Astrocyte of the cerebellum (primary cell): ENCODE measurements at regions not wholly inside any gene's neighbourhood (a gene's known extent, or its start where the extent isn't known, plus 50 kb on each side); places are given as distances from the start of the nearest gene placed in this dataset.

Experiments used
- DNase-seq: peaks from one replicate; pipeline ENCODE4 v3.0.0-alpha.2; 2011; ENCODE audit warnings: low read depth
- H3K4me3 ChIP-seq: 2 replicates; pipeline ENCODE4 v1.5.1; 2011; ENCODE audit warnings: mild to moderate bottlenecking, low read depth, low read length, moderate library complexity
- in situ Hi-C: cut with HindIII; loops from 2 replicates; pipeline ENCODE4 v1.10.0; 2017; ENCODE audit warnings: low sequenced_read_pairs
- TF ChIP-seq, protein P1 (sequence below): IDR thresholded peaks from 2 replicates; pipeline ENCODE4 v1.5.1; 2012; ENCODE audit warnings: low read length, low read depth, moderate library complexity, mild to moderate bottlenecking; ENCODE audit errors: missing control alignments

DNA sequence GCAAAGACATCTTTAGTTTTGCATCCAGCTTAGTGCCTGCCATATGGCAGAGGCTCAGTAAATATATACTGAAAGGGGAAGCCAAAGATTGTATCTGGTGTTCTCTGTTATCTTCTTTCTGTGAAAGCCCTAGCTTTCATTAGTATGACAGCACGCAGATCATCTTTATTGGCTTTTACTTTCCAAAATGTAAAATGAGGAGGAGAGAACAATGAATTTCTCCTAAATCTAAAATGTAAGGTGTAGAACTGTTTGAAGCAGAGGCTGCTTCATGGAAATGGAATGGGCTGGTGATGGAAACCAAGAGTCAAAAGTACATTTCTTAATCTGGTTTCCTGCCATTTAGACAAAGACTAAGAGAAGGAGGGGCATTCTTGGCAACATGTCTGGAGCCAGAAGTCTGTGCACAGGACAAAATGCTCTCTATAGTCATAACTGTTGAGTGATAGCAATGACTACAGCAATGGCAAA, 1029.9 kb upstream of the PIK3C3 start:
- in situ Hi-C loops, result no loop called here
- H3K4me3 ChIP-seq, result no peak overlapping the region
- TF ChIP-seq, protein P1, sequence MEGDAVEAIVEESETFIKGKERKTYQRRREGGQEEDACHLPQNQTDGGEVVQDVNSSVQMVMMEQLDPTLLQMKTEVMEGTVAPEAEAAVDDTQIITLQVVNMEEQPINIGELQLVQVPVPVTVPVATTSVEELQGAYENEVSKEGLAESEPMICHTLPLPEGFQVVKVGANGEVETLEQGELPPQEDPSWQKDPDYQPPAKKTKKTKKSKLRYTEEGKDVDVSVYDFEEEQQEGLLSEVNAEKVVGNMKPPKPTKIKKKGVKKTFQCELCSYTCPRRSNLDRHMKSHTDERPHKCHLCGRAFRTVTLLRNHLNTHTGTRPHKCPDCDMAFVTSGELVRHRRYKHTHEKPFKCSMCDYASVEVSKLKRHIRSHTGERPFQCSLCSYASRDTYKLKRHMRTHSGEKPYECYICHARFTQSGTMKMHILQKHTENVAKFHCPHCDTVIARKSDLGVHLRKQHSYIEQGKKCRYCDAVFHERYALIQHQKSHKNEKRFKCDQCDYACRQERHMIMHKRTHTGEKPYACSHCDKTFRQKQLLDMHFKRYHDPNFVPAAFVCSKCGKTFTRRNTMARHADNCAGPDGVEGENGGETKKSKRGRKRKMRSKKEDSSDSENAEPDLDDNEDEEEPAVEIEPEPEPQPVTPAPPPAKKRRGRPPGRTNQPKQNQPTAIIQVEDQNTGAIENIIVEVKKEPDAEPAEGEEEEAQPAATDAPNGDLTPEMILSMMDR, result no peak
- no peak for DNase-seq

DNA sequence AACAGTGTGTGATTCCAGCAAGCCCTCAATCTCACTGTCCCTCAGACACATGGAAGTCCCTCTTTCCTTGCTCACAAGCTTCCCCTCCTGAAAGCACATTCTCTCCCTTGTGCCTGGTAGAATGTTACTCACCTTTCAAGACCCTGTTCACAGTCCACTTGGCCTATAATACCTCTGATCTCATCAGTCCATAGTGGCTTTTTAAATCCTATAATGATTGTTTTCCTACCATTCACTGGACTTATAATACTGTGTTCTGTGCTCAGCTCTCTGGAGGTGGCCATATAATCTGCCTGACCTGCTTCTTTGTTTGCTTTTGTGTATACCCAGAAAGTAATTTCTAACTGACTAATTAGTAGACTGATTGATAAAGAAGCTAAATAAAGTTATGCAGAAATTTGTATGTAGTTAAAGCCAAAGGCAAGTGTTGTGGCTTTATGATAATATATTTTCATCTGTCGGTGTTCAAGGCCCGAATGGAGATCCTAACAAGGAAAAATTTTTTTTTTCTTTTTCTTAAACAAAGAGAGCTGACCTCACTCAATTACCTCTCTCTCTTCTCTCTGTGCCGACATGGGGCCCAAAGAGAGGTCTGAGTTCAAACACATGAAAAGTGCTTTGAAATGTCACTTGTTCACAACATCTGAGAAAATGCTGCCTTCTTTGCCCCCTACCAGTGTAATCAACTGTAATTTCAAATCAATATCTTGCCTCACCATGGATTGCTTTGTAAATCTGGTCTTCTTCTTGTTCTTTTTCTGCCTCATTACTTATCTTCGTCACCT, 1033.0 kb upstream of the PIK3C3 start:
- in situ Hi-C loops, result loop anchor here (5.0 kb wide), 1 partner anchor 55 kb away; no protein-coding TSS in a partner anchor
- H3K4me3 ChIP-seq, result no peak overlapping the region
- TF ChIP-seq, protein P1, result no peak
- no peak for DNase-seq

DNA sequence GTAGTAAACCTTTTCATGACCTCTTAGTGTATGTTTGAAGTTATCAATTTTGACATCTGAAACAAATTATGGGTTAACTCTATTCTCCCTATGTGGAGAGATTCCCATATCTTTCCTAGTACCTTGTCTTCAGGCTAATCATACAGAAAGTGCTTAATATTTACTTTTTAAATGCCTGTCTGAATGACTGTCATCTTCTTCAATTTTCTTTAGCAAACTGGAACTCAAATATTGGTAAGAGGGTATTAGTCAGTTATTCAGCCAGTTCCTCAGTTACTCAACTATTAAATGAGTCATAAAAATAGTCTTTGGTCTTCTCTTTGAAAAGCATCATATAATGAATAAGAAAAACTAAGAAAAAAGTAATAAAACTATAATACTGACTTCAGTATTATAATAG, 1038.0 kb upstream of the PIK3C3 start:
- in situ Hi-C loops, result no loop called here
- TF ChIP-seq, protein P1, result no peak
- no peak overlapping the region for H3K4me3 ChIP-seq
- no peak for DNase-seq

DNA sequence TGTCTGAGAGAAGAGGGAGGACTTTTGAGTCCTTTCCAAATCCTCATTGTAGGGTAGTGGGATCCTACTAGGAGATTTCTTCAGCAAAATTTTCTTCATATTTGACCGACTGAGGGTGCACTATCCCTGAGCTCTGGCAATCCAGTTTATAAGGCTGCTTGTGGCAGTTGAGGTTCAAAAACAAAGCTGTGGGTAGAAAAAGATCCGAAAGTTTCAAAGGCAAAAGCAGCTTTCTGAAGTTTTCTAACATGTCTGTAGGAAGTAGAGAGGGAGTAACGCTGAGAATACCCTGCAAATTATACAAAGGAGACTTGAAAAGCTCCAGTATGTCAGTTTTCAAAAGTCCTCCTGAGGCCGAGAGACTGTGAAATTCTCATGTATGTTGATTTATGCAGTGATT, 1039.3 kb upstream of the PIK3C3 start:
- TF ChIP-seq, protein P1, result no peak
- in situ Hi-C loops, result no loop called here
- no peak overlapping the region for H3K4me3 ChIP-seq
- DNase-seq, result no peak

DNA sequence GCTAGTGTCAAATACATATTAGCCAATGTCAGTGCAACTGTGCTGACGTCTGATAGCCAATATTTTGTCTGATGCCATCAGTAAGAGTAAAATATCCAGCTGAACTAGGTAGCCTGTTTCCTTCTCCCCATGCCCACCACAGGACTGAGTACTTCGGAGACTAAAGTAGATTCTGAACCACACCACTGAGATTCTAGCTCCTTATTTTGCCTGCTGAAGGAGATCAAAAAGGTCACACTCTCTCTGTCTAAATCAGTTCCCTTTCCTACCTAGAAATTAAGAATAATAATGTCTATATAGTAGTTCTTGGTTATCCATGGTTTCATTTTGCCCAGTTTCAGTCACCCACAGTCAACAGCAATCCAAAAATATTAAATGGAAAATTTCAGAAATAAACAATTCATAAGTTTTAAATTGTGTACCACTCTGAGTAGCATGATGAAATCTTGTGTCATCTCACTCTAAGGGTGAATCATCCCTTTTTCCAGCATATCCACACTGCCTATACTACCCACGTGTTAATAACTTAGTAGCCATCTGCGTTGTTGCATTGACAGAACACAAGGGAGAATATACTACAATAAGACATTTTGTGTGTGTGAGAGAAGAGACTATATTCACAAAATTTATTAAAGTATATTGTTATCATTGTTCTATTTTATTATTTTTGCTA, 1043.3 kb upstream of the PIK3C3 start:
- DNase-seq, result no peak
- in situ Hi-C loops, result no loop called here

DNA sequence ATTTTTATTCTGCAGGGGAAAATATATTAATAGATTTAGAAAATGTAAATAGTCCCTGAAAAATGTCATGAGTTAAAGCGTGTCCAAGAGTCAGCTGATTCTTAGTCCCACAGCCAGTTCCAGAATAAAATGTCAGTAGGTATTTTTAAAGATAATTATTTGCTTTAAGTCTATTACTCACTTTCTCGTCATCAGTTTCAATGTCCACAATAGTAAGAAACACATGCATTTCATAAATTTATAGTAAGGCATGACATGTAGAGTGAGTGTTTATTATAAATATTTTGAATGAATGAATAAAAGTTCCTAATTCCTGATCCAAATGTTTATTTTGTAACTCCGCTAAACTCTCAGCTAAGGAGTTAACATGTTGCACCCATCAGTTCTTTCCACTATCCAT, 1044.0 kb upstream of the PIK3C3 start:
- DNase-seq, result no peak
- H3K4me3 ChIP-seq, result no peak overlapping the region
- in situ Hi-C loops, result no loop called here
- TF ChIP-seq, protein P1, result no peak

More for the DNA sequence above, 1043.3 kb upstream of the PIK3C3 start:
- no peak overlapping the region for H3K4me3 ChIP-seq
- TF ChIP-seq, protein P1, result no peak
